ENCODE measurements at regions not wholly inside any gene's neighbourhood (a gene's known extent, or its start where the extent isn't known, plus 50 kb on each side); places are given as distances from the start of the nearest gene placed in this dataset.

DNA sequence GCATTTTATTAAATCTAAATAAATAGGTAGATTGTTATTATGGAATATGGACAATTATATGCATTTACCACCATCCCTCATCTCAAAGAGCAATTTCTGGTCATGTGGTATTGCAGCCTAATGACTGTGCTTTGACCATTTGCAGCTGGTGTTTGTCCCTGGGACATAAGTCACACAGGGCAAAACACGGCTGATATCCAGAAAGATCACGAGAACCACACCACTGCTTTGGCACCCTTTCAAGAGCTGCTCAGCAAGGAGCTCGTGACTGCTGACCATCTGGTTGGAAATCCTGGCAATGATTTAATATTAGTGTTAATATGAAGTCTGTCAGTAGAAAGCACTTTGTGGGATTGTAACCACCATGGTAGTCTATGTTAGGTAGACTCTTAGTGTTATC, 545.0 kb downstream of the GBA3 start:
- H3K9me3 Mint-ChIP-seq (ENCODE audit: unreplicated experiment): no peaks in the 10 kb centered on the region
- BruUV-seq (replicated peaks): no TSS peak
- H3K4me1 Mint-ChIP-seq (ENCODE audit: insufficient read depth, unreplicated experiment): peaks cover 23% of the 10 kb centered on the region
- TF ChIP-seq, protein P1, sequence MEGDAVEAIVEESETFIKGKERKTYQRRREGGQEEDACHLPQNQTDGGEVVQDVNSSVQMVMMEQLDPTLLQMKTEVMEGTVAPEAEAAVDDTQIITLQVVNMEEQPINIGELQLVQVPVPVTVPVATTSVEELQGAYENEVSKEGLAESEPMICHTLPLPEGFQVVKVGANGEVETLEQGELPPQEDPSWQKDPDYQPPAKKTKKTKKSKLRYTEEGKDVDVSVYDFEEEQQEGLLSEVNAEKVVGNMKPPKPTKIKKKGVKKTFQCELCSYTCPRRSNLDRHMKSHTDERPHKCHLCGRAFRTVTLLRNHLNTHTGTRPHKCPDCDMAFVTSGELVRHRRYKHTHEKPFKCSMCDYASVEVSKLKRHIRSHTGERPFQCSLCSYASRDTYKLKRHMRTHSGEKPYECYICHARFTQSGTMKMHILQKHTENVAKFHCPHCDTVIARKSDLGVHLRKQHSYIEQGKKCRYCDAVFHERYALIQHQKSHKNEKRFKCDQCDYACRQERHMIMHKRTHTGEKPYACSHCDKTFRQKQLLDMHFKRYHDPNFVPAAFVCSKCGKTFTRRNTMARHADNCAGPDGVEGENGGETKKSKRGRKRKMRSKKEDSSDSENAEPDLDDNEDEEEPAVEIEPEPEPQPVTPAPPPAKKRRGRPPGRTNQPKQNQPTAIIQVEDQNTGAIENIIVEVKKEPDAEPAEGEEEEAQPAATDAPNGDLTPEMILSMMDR (IDR thresholded peaks at IDR 0.05; ENCODE audit: unreplicated experiment): no peak
- H3K27ac Mint-ChIP-seq (ENCODE audit: low read depth, unreplicated experiment): no peak overlapping the region
- intact Hi-C loops (cut with micrococcal nuclease): no loop called here
- no peak overlapping the region for H3K4me3 Mint-ChIP-seq (ENCODE audit: unreplicated experiment)
- H3K27me3 Mint-ChIP-seq (ENCODE audit: insufficient read depth, unreplicated experiment): no peaks in the 10 kb centered on the region
- DNase-seq (ENCODE audit: unreplicated experiment): no peak
- CTCF ChIA-PET: no interaction called here
- POLR2A ChIA-PET: interaction anchor here (0.9 kb wide), 1 partner anchor 39 kb away, joined by 6 read pairs; no protein-coding TSS in a partner anchor
- H3K36me3 Mint-ChIP-seq (ENCODE audit: insufficient read depth, unreplicated experiment): no peaks in the 10 kb centered on the region

DNA sequence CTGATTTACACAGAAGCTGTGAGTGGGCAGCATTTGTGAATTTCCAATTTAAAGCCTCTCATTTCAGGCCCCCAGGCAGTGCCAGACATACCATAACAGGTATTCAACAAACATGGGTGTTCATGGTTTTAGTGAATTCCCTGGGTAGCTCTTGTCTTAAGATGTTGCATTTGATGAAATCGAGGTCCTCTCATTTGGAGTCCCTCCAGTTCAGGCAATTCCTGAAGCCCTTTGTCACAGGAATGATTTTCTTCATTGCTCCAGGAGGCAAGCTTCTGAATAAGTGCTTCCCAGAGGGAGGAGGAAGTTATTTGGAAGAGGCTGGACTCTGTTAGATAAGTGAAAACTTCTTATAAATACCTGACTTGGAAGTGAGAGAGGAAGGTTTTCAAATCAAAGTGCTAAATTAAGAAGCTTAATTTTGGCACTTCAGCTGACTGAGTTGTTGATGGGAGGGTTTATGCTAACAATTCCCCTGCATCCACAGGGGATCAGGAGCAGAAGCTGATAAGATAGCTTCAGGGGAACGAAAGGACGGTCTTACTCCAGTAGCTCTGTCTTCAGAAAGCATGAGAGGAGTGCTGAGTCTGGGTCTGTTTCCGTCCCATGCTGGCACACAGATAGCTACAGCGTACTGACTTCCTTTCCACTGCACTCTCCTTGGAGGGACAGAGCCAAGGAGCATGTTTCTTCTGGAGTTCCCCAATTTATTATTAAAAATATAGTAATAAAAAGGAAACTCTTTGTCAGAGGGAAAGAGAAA, 543.1 kb downstream of the GBA3 start:
- intact Hi-C loops (cut with micrococcal nuclease): no loop called here
- DNase-seq (ENCODE audit: unreplicated experiment): no peak
- H3K4me1 Mint-ChIP-seq (ENCODE audit: insufficient read depth, unreplicated experiment): peaks cover 23% of the 10 kb centered on the region
- BruUV-seq (replicated peaks): no TSS peak
- H3K9me3 Mint-ChIP-seq (ENCODE audit: unreplicated experiment): no peaks in the 10 kb centered on the region
- H3K36me3 Mint-ChIP-seq (ENCODE audit: insufficient read depth, unreplicated experiment): no peaks in the 10 kb centered on the region
- ChIA-PET CTCF (interaction anchor here (0.6 to 1.0 kb wide), 2 partner anchors 38 to 104 kb away, joined by 3 to 5 read pairs; no protein-coding TSS in a partner anchor), POLR2A (interaction anchor here (0.6 kb wide), 1 partner anchor 661 kb away, joined by 3 read pairs; no protein-coding TSS in a partner anchor)
- no peak overlapping the region for H3K4me3 Mint-ChIP-seq (ENCODE audit: unreplicated experiment)
- no peaks in the 10 kb centered on the region for H3K27me3 Mint-ChIP-seq (ENCODE audit: insufficient read depth, unreplicated experiment)
- TF ChIP-seq, protein P1 (IDR thresholded peaks at IDR 0.05; ENCODE audit: unreplicated experiment): no peak
- no peak overlapping the region for H3K27ac Mint-ChIP-seq (ENCODE audit: low read depth, unreplicated experiment)

DNA sequence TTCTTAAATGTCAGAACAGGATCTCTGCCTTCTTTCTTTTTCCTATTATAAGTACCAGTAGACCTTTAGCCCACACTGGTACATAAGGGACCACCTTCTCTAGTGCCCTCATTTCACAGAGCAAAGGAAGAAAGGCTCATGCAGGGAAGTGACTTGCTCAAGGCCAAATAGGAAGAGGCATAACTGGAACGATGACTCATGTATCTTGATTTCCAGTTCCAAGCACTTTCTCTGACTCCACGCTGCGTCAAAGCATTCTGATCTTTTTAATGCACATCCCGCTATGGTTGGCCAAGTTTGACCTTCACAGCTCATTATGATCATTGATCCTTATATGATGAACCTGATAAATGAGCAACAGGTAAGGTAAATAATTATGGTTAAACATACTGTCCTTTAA, 542.0 kb downstream of the GBA3 start:
- Mint-ChIP-seq H3K9me3 (ENCODE audit: unreplicated experiment) (no peaks in the 10 kb centered on the region), H3K4me1 (ENCODE audit: insufficient read depth, unreplicated experiment) (peaks cover 17% of the 10 kb centered on the region), H3K36me3 (ENCODE audit: insufficient read depth, unreplicated experiment) (no peaks in the 10 kb centered on the region), H3K27ac (ENCODE audit: low read depth, unreplicated experiment) (no peak overlapping the region), H3K4me3 (ENCODE audit: unreplicated experiment) (no peak overlapping the region), H3K27me3 (ENCODE audit: insufficient read depth, unreplicated experiment) (no peaks in the 10 kb centered on the region)
- TF ChIP-seq, protein P1 (IDR thresholded peaks at IDR 0.05; ENCODE audit: unreplicated experiment): no peak
- intact Hi-C loops (cut with micrococcal nuclease): no loop called here
- ChIA-PET POLR2A (no interaction called here), CTCF (no interaction called here)
- DNase-seq (ENCODE audit: unreplicated experiment): peak; percentile 75
- no TSS peak for BruUV-seq (replicated peaks)

DNA sequence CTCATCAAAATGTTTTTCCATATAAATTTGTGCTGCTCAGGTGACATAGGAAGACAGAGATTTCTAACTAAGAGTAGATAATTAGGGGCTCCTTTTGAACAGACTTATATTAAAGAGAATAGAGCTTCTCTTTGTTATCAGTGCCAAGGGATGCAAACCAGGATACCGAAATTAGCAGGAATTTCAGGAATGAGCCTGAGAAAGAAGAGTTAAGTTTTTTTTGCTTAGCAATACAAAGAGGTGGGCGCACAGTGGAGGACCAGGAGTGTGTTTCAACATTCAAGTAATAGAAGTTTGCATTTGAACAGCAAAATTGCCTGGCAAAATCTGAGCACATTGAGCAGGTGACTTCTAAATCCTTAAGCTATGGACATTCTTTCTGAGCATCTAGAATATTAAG, 541.3 kb downstream of the GBA3 start:
- Mint-ChIP-seq H3K4me3 (ENCODE audit: unreplicated experiment) (no peak overlapping the region), H3K9me3 (ENCODE audit: unreplicated experiment) (no peaks in the 10 kb centered on the region), H3K27ac (ENCODE audit: low read depth, unreplicated experiment) (no peak overlapping the region), H3K4me1 (ENCODE audit: insufficient read depth, unreplicated experiment) (peaks cover 17% of the 10 kb centered on the region), H3K27me3 (ENCODE audit: insufficient read depth, unreplicated experiment) (no peaks in the 10 kb centered on the region), H3K36me3 (ENCODE audit: insufficient read depth, unreplicated experiment) (no peaks in the 10 kb centered on the region)
- intact Hi-C loops (cut with micrococcal nuclease): no loop called here
- no peak for DNase-seq (ENCODE audit: unreplicated experiment)
- no TSS peak for BruUV-seq (replicated peaks)
- ChIA-PET POLR2A (no interaction called here), CTCF (interaction anchor here (0.8 kb wide), 1 partner anchor 13 kb away, joined by 3 read pairs; no protein-coding TSS in a partner anchor)
- TF ChIP-seq, protein P1 (IDR thresholded peaks at IDR 0.05; ENCODE audit: unreplicated experiment): no peak
